H1 (cell line): ENCODE measurements at regions not wholly inside any gene's neighbourhood (a gene's known extent, or its start where the extent isn't known, plus 50 kb on each side); places are given as distances from the start of the nearest gene placed in this dataset.

Source experiments
- CTCF ChIA-PET: fragments of 300-600 bp; sonication (Branson Sonifier 250); formaldehyde crosslinking; loops from one replicate; lab custom pipeline; 2021; ENCODE audit not compliant: partially characterized antibody; lab: Charles Lee
- POLR2A ChIA-PET: fragments of 300-600 bp; sonication (Branson Sonifier 250); formaldehyde crosslinking; loops from one replicate; lab custom pipeline; 2021; ENCODE audit warnings: inconsistent platforms; ENCODE audit not compliant: partially characterized antibody; lab: Charles Lee
- DNase-seq, 2 experiments: peaks; one replicate each; pipeline versions ENCODE4 v3.0.0 to v3.0.0-alpha.2; 2010 to 2022; ENCODE audit warnings: low spot score in 2 of 2, low read depth in 1 of 2, mixed read lengths in 1 of 2
- FAIRE-seq: peaks from 2 replicates; lab custom pipeline; 2011; peaks lifted over from hg19 to GRCh38; lab: Jason Lieb, UNC
- H2AFZ ChIP-seq: 2 replicates; pipeline ENCODE4 v1.8.1; 2012; ENCODE audit warnings: low read length, inconsistent platforms
- H2AK5ac ChIP-seq: 2 replicates; pipeline ENCODE4 v1.6.1; 2013; ENCODE audit warnings: low read depth, low read length
- H2BK120ac ChIP-seq: replicated peaks from 2 replicates; pipeline ENCODE3; 2013; ENCODE audit warnings: low read depth, low read length, inconsistent platforms
- H2BK12ac ChIP-seq: 2 replicates; pipeline ENCODE4 v1.6.1; 2013; ENCODE audit warnings: low read depth, low read length
- H2BK15ac ChIP-seq: 2 replicates; pipeline ENCODE4 v1.6.1; 2013; ENCODE audit warnings: low read length
- H2BK20ac ChIP-seq: 2 replicates; pipeline ENCODE4 v1.6.1; 2013; ENCODE audit warnings: low read length
- H2BK5ac ChIP-seq: 2 replicates; pipeline ENCODE4 v1.6.1; 2013; ENCODE audit warnings: low read depth, low read length
- H3K14ac ChIP-seq: 2 replicates; pipeline ENCODE4 v1.6.1; 2013; ENCODE audit warnings: inconsistent platforms; ENCODE audit not compliant: insufficient read length
- H3K18ac ChIP-seq: 2 replicates; pipeline ENCODE4 v1.6.1; 2013; ENCODE audit warnings: low read length; ENCODE audit errors: extremely low read depth
- H3K23ac ChIP-seq: 2 replicates; pipeline ENCODE4 v1.6.1; 2013; ENCODE audit warnings: inconsistent platforms; ENCODE audit not compliant: insufficient read length
- H3K23me2 ChIP-seq: 2 replicates; pipeline ENCODE4 v1.6.1; 2013; ENCODE audit warnings: low read depth, low read length
- H3K27ac ChIP-seq: 2 replicates; pipeline ENCODE4 v1.6.1; 2011; ENCODE audit warnings: low read depth, low read length, inconsistent platforms
- H3K27me3 ChIP-seq, 4 experiments: replicated peaks in 1 of 4; 1 replicate in 1 of 4; 2 replicates in 3 of 4; pipeline versions ENCODE4 v1.6.1 to v1.8.1; 2011 to 2013; ENCODE audit warnings: low read length in 3 of 4, mild to moderate bottlenecking in 3 of 4, inconsistent platforms in 2 of 4, mixed read lengths in 2 of 4, moderate library complexity in 1 of 4; ENCODE audit not compliant: control insufficient read depth in 3 of 4, insufficient read depth in 3 of 4; ENCODE audit errors: extremely low read depth in 1 of 4
- H3K36me3 ChIP-seq, 4 experiments: 2 replicates each; pipeline versions ENCODE4 v1.6.1 to v1.8.1; 2011 to 2013; ENCODE audit warnings: mild to moderate bottlenecking in 4 of 4, low read length in 3 of 4, moderate library complexity in 2 of 4, control low read depth in 1 of 4, inconsistent platforms in 1 of 4; ENCODE audit not compliant: insufficient read depth in 4 of 4, control insufficient read depth in 2 of 4
- H3K4ac ChIP-seq: replicated peaks from 2 replicates; pipeline ENCODE3; 2013; ENCODE audit warnings: low read length, low read depth, mixed read lengths, inconsistent platforms; ENCODE audit not compliant: insufficient read length
- H3K4me1 ChIP-seq, 4 experiments: replicated peaks in 1 of 4; 1 replicate in 1 of 4; 2 replicates in 3 of 4; pipeline versions ENCODE4 v1.6.1 to v1.8.1; 2011 to 2013; ENCODE audit warnings: low read length in 3 of 4, inconsistent platforms in 2 of 4, mixed read lengths in 1 of 4; ENCODE audit not compliant: insufficient read depth in 4 of 4, control insufficient read depth in 3 of 4
- H3K4me2 ChIP-seq, 2 experiments: 2 replicates each; pipeline versions ENCODE4 v1.6.1 to v1.8.1; 2011 to 2013; ENCODE audit warnings: low read depth in 2 of 2, low read length in 2 of 2, control low read depth in 1 of 2, inconsistent platforms in 1 of 2, mild to moderate bottlenecking in 1 of 2; ENCODE audit not compliant: insufficient read depth in 1 of 2
- H3K4me3 ChIP-seq, 4 experiments: fragments of 200-600, 300-600 bp in 1 of 4; sonication (generic), shearing (Covaris generic), sonication (Bioruptor Twin) in 1 of 4; 2 replicates each; pipeline versions ENCODE4 v1.5.1 to v1.8.1; 2011 to 2016; ENCODE audit warnings: low read length in 4 of 4, low read depth in 3 of 4, control low read depth in 2 of 4, inconsistent platforms in 2 of 4, mild to moderate bottlenecking in 2 of 4, mixed read lengths in 1 of 4, moderate library complexity in 1 of 4; ENCODE audit not compliant: insufficient read depth in 2 of 4; ENCODE audit errors: extremely low read depth in 1 of 4
- H3K56ac ChIP-seq: replicated peaks from 2 replicates; pipeline ENCODE3; 2013; ENCODE audit warnings: low read depth, mild to moderate bottlenecking, mixed read lengths, low read length, inconsistent platforms; ENCODE audit not compliant: insufficient read length
- H3K79me1 ChIP-seq: 2 replicates; pipeline ENCODE4 v1.6.1; 2013; ENCODE audit warnings: low read depth, low read length, control low read depth
- H3K79me2 ChIP-seq, 2 experiments: 2 replicates each; pipeline versions ENCODE4 v1.6.1 to v1.8.1; 2012 to 2013; ENCODE audit warnings: low read length in 2 of 2, mild to moderate bottlenecking in 2 of 2, inconsistent platforms in 1 of 2; ENCODE audit not compliant: insufficient read depth in 2 of 2, control insufficient read depth in 1 of 2
- H3K9ac ChIP-seq, 4 experiments: replicated peaks in 1 of 4; 1 replicate in 1 of 4; 2 replicates in 3 of 4; pipeline versions ENCODE4 v1.6.1 to v1.8.1; 2011 to 2013; ENCODE audit warnings: low read depth in 3 of 4, low read length in 3 of 4, control low read depth in 2 of 4, mild to moderate bottlenecking in 2 of 4, moderate library complexity in 2 of 4, inconsistent platforms in 1 of 4; ENCODE audit errors: extremely low read depth in 1 of 4
- H3K9me3 ChIP-seq, 2 experiments: 2 replicates each; pipeline versions ENCODE4 v1.6.1 to v1.8.1; 2012 to 2013; ENCODE audit warnings: mild to moderate bottlenecking in 2 of 2, moderate library complexity in 2 of 2, control low read depth in 1 of 2, inconsistent platforms in 1 of 2, low read depth in 1 of 2, low read length in 1 of 2, mixed read lengths in 1 of 2; ENCODE audit not compliant: insufficient read depth in 2 of 2
- H4K20me1 ChIP-seq, 2 experiments: replicated peaks in 1 of 2; 2 replicates each; pipeline versions ENCODE3 to v1.8.1; 2011 to 2013; ENCODE audit warnings: inconsistent platforms in 2 of 2, low read length in 2 of 2, mild to moderate bottlenecking in 1 of 2; ENCODE audit not compliant: insufficient read depth in 2 of 2, control insufficient read depth in 1 of 2
- H4K5ac ChIP-seq: 2 replicates; pipeline ENCODE4 v1.6.1; 2013; ENCODE audit warnings: low read length, low read depth, mixed read lengths, inconsistent platforms; ENCODE audit not compliant: insufficient read length
- H4K8ac ChIP-seq: 2 replicates; pipeline ENCODE4 v1.8.0; 2013; ENCODE audit warnings: mild to moderate bottlenecking, moderate library complexity, low read length, inconsistent platforms; ENCODE audit not compliant: insufficient read depth; ENCODE audit errors: extremely low read depth
- H4K91ac ChIP-seq: replicated peaks from 2 replicates; pipeline ENCODE3; 2013; ENCODE audit warnings: low read length, mixed read lengths, inconsistent platforms; ENCODE audit not compliant: insufficient read length
- CHD1 ChIP-seq: IDR thresholded peaks from 2 replicates; pipeline ENCODE4 v1.6.1; 2012; ENCODE audit warnings: low read depth, low read length, improper control_type of control experiment
- CTBP2 ChIP-seq: IDR thresholded peaks from 2 replicates; pipeline ENCODE4 v1.7.0; 2011; ENCODE audit warnings: borderline replicate concordance, mild to moderate bottlenecking, moderate library complexity, mixed read lengths, low read length; ENCODE audit not compliant: insufficient read depth, insufficient read length
- FOSL1 ChIP-seq: IDR thresholded peaks from 2 replicates; pipeline ENCODE4 v1.6.1; 2011; ENCODE audit warnings: mild to moderate bottlenecking, low read depth, low read length, moderate library complexity; ENCODE audit not compliant: insufficient read depth
- KDM4A ChIP-seq: IDR thresholded peaks from one replicate; pipeline ENCODE4 v1.7.1; 2012; ENCODE audit warnings: low read depth, mild to moderate bottlenecking, moderate library complexity, low read length, inconsistent platforms; ENCODE audit not compliant: severe bottlenecking
- NRF1 ChIP-seq: IDR thresholded peaks from 2 replicates; pipeline ENCODE4 v1.6.1; 2011; ENCODE audit warnings: mild to moderate bottlenecking, low read depth, low read length, improper control_type of control experiment
- SP2 ChIP-seq: IDR thresholded peaks from 2 replicates; pipeline ENCODE4 v1.6.1; 2012; ENCODE audit warnings: mild to moderate bottlenecking, low read length, inconsistent platforms
- SP4 ChIP-seq: IDR thresholded peaks from 2 replicates; pipeline ENCODE4 v1.6.1; 2012; ENCODE audit warnings: low read length, inconsistent platforms
- SRF ChIP-seq: IDR thresholded peaks from 2 replicates; pipeline ENCODE4 v1.6.1; 2011; ENCODE audit warnings: mild to moderate bottlenecking, low read depth, low read length, moderate library complexity
- TAF1 ChIP-seq: IDR thresholded peaks from 2 replicates; pipeline ENCODE4 v1.6.1; 2011; ENCODE audit warnings: mild to moderate bottlenecking, low read depth, low read length
- TCF12 ChIP-seq: IDR thresholded peaks from 2 replicates; pipeline ENCODE4 v1.6.1; 2011; ENCODE audit warnings: low read depth, mild to moderate bottlenecking, low read length
- WGBS, 2 experiments: shearing (Covaris generic) in 1 of 2; methylation state at CpG; one replicate each; pipeline versions ENCODE4 v1.1.6 to v1.1.7; 2013 to 2015; ENCODE audit warnings: low lambda C conversion rate in 2 of 2, mixed read lengths in 2 of 2, inconsistent platforms in 1 of 2, low coverage in 1 of 2, missing lambda C conversion rate in 1 of 2; ENCODE audit not compliant: insufficient replicate concordance in 2 of 2, insufficient coverage in 1 of 2, insufficient read length in 1 of 2; ENCODE audit errors: extremely low coverage in 1 of 2, missing lambda C conversion rate in 1 of 2; 5-methylcytosine and 5-hydroxymethylcytosine counted together

DNA sequence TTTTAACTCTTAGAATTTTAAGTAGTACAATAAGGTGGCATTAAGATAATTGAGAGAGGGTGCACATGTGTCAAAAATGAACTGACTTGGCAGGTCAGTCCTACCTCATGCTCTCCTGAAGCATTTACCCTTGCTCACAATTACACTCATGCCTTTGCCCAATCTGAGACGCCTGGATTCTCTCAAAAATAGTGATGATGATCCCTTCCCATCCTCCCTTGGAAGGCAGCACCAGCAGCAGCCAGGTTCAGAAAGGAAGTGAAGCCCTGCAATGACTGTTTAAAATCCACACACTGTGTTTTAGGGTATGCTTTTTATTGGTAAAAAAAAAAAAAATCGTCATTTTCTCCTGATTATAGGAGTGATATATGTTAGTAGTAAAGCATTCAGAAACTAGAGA, 246.6 kb downstream of the PRELID2 start:
- Histone ChIP-seq H2BK5ac (no peak overlapping the region), H2AFZ (no peak overlapping the region), H3K14ac (no peak overlapping the region), H3K4me2 (no peak overlapping the region), H2BK120ac (no peak overlapping the region), H3K4me1 (no peaks in the 10 kb centered on the region), H2BK12ac (no peak overlapping the region), H2BK15ac (no peak overlapping the region), H3K23ac (no peak overlapping the region), H3K23me2 (no peaks in the 10 kb centered on the region), H2AK5ac (no peak overlapping the region), H4K8ac (no peak overlapping the region), H2BK20ac (no peak overlapping the region), H3K27ac (no peak overlapping the region), H3K79me1 (no peaks in the 10 kb centered on the region), H3K56ac (no peak overlapping the region), H4K20me1 (no peaks in the 10 kb centered on the region), H3K27me3 (no peaks in the 10 kb centered on the region), H3K9ac (no peak overlapping the region), H3K4me3 (no peak overlapping the region), H4K91ac (no peak overlapping the region), H3K36me3 (no peaks in the 10 kb centered on the region), H4K5ac (no peak overlapping the region), H3K4ac (no peak overlapping the region), H3K18ac (no peak overlapping the region), H3K9me3 (no peaks in the 10 kb centered on the region), H3K79me2 (no peaks in the 10 kb centered on the region)
- 81% methylated on average over 2 of the region's 2 CpGs; no CpG with 5 or more reads in 1 of the 2 experiments for WGBS, 2 experiments
- ChIA-PET CTCF (no interaction called here), POLR2A (no interaction called here)
- DNase-seq, result no peak
- FAIRE-seq, result no peak
- TF ChIP-seq NRF1, result no peak
- TF ChIP-seq SRF, result no peak
- no peak for TF ChIP-seq CTBP2
- no peak for TF ChIP-seq KDM4A
- TF ChIP-seq SP4, result no peak
- no peak for TF ChIP-seq TAF1
- TF ChIP-seq CHD1, result no peak
- no peak for TF ChIP-seq TCF12
- TF ChIP-seq SP2, result no peak
- no peak for TF ChIP-seq FOSL1
